ENCODE measurements at regions not wholly inside any gene's neighbourhood (a gene's known extent, or its start where the extent isn't known, plus 50 kb on each side); places are given as distances from the start of the nearest gene placed in this dataset.

DNA sequence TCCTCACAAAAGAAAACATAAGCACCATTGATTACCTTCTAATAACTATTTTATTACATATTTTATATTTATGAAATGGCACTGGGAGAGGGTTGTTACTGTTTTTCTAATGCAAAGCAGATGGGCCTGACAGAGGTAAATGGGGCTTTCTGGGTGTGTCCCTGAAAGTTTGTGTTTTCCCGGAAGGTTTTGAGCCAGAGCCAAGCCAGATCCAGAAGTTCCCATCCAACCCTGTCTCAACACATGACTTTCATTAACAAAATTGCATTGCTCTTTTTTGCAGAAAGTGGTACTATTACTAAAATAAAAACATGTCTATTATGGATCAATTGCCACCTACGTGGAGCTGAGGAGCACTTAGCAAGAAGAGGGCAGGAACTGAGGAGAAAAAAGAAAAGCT lies 181.3 kb downstream of the RAB28 start:
- Histone ChIP-seq H3K4me1 (no peaks in the 10 kb centered on the region), H3K36me3 (no peaks in the 10 kb centered on the region), H3K9me3 (no peaks in the 10 kb centered on the region), H3K27ac (no peak overlapping the region), H3K27me3 (no peaks in the 10 kb centered on the region), H3K4me3 (no peak overlapping the region)
- 79% methylated on average over 2 of the region's 2 CpGs for WGBS (ENCODE audit: insufficient coverage, low coverage, low lambda C conversion rate, missing lambda C conversion rate)
- TF ChIP-seq POLR2A (IDR thresholded peaks at IDR 0.05): no peak
- TF ChIP-seq, protein P1, sequence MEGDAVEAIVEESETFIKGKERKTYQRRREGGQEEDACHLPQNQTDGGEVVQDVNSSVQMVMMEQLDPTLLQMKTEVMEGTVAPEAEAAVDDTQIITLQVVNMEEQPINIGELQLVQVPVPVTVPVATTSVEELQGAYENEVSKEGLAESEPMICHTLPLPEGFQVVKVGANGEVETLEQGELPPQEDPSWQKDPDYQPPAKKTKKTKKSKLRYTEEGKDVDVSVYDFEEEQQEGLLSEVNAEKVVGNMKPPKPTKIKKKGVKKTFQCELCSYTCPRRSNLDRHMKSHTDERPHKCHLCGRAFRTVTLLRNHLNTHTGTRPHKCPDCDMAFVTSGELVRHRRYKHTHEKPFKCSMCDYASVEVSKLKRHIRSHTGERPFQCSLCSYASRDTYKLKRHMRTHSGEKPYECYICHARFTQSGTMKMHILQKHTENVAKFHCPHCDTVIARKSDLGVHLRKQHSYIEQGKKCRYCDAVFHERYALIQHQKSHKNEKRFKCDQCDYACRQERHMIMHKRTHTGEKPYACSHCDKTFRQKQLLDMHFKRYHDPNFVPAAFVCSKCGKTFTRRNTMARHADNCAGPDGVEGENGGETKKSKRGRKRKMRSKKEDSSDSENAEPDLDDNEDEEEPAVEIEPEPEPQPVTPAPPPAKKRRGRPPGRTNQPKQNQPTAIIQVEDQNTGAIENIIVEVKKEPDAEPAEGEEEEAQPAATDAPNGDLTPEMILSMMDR (IDR thresholded peaks at IDR 0.05): no peak
- intact Hi-C loops (cut with DNase I): no loop called here
- ATAC-seq: no peak
- DNase-seq: no peak

- no peaks in the 10 kb centered on the region for H3K36me3 ChIP-seq
- peaks cover 0 to 3% (median 0%) of the 10 kb centered on the region in 4 donors for H3K4me1 ChIP-seq
- ATAC-seq (no peak), DNase-seq (no peak)
- no peaks in the 10 kb centered on the region for H3K27me3 ChIP-seq
- intact Hi-C loops (cut with DNase I): no loop called here
- H3K4me3 ChIP-seq: no peak overlapping the region
- H3K27ac ChIP-seq: no peak overlapping the region
- H3K9me3 ChIP-seq: no peaks in the 10 kb centered on the region
- 91% methylated on average over 2 of the region's 2 CpGs for WGBS (ENCODE audit: insufficient coverage, low coverage, low lambda C conversion rate, missing lambda C conversion rate)
- no peak for TF ChIP-seq POLR2A (IDR thresholded peaks at IDR 0.05)
- TF ChIP-seq, protein P1 (IDR thresholded peaks at IDR 0.05): no peak
Measured at GRCh38 chr4:13299343-13299742, 184.8 kb downstream of the RAB28 start.

DNA sequence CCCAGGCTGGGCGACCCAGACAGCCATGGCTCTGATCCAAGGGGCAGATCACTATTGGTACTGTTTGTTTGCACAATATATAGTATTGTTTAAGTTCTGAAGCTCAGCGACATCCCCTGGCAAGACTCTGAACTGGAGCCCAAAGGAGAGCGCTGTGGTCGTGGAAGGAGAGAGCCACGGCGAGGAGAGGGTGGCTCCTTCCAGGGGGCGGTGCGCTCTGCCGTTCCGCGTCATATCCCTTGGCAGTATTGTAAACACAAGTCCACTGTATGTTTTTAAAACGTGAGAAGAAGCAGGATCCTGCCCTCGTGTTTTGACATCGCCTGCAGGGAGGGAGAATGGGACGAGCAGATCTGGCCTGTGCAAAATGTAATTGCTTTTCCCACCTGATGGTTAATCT lies 185.5 kb downstream of the RAB28 start:
- TF ChIP-seq POLR2A (IDR thresholded peaks at IDR 0.05): no peak
- TF ChIP-seq, protein P1 (IDR thresholded peaks at IDR 0.05): no peak
- Histone ChIP-seq H3K36me3 (no peaks in the 10 kb centered on the region), H3K4me1 (peaks cover 0 to 3% (median 0%) of the 10 kb centered on the region in 4 donors), H3K9me3 (no peaks in the 10 kb centered on the region), H3K27me3 (no peaks in the 10 kb centered on the region), H3K4me3 (no peak overlapping the region), H3K27ac (no peak overlapping the region)
- ATAC-seq (no peak), DNase-seq (no peak)
- 71% methylated on average over 12 of the region's 15 CpGs for WGBS (ENCODE audit: insufficient coverage, low coverage, low lambda C conversion rate, missing lambda C conversion rate)
- intact Hi-C loops (cut with DNase I): no loop called here

GRCh38 chr4:13296986-13297385 lies 187.2 kb downstream of the RAB28 start:
- Histone ChIP-seq H3K4me3 (no peak overlapping the region), H3K27me3 (no peaks in the 10 kb centered on the region), H3K27ac (no peak overlapping the region), H3K36me3 (no peaks in the 10 kb centered on the region), H3K4me1 (peaks cover 0 to 3% (median 0%) of the 10 kb centered on the region in 4 donors), H3K9me3 (no peaks in the 10 kb centered on the region)
- ATAC-seq (no peak), DNase-seq (no peak)
- intact Hi-C loops (cut with DNase I): no loop called here
- WGBS (ENCODE audit: insufficient coverage, low coverage, low lambda C conversion rate, missing lambda C conversion rate): 71% methylated on average over 1 of the region's 1 CpG
- no peak for TF ChIP-seq POLR2A (IDR thresholded peaks at IDR 0.05)
- TF ChIP-seq, protein P1 (IDR thresholded peaks at IDR 0.05): no peak

Measured in right lobe of liver (tissue), 6 donors.